PFSK-1 (cell line): ENCODE measurements at regions not wholly inside any gene's neighbourhood (a gene's known extent, or its start where the extent isn't known, plus 50 kb on each side); places are given as distances from the start of the nearest gene placed in this dataset.

Source experiments
- SIN3A ChIP-seq: IDR thresholded peaks from 2 replicates; pipeline ENCODE4 v1.6.1; 2012; ENCODE audit warnings: mild to moderate bottlenecking, low read length, moderate library complexity, borderline replicate concordance; ENCODE audit not compliant: insufficient read depth
- TF ChIP-seq, protein P1 (sequence below), 2 experiments: IDR thresholded peaks; 2 replicates each; pipeline versions ENCODE4 v1.6.1 to v1.8.0; 2011 to 2012; ENCODE audit warnings: low read depth in 2 of 2, low read length in 2 of 2, control low read depth in 1 of 2, inconsistent platforms in 1 of 2, mild to moderate bottlenecking in 1 of 2, moderate library complexity in 1 of 2; ENCODE audit not compliant: insufficient read depth in 1 of 2

- TF ChIP-seq, protein P1, sequence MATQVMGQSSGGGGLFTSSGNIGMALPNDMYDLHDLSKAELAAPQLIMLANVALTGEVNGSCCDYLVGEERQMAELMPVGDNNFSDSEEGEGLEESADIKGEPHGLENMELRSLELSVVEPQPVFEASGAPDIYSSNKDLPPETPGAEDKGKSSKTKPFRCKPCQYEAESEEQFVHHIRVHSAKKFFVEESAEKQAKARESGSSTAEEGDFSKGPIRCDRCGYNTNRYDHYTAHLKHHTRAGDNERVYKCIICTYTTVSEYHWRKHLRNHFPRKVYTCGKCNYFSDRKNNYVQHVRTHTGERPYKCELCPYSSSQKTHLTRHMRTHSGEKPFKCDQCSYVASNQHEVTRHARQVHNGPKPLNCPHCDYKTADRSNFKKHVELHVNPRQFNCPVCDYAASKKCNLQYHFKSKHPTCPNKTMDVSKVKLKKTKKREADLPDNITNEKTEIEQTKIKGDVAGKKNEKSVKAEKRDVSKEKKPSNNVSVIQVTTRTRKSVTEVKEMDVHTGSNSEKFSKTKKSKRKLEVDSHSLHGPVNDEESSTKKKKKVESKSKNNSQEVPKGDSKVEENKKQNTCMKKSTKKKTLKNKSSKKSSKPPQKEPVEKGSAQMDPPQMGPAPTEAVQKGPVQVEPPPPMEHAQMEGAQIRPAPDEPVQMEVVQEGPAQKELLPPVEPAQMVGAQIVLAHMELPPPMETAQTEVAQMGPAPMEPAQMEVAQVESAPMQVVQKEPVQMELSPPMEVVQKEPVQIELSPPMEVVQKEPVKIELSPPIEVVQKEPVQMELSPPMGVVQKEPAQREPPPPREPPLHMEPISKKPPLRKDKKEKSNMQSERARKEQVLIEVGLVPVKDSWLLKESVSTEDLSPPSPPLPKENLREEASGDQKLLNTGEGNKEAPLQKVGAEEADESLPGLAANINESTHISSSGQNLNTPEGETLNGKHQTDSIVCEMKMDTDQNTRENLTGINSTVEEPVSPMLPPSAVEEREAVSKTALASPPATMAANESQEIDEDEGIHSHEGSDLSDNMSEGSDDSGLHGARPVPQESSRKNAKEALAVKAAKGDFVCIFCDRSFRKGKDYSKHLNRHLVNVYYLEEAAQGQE (IDR thresholded peaks at IDR 0.05; ENCODE audit: insufficient read depth in 1 of 2, low read depth in 2 of 2, low read length in 2 of 2) = no peak
- TF ChIP-seq SIN3A = no peak
Observed at GRCh38 chr15:29622637-29623036, 199.6 kb downstream of the TJP1 start.
